AG10803 (cell line): ENCODE measurements at regions not wholly inside any gene's neighbourhood (a gene's known extent, or its start where the extent isn't known, plus 50 kb on each side); places are given as distances from the start of the nearest gene placed in this dataset.
"Not testable (repeated sequence)": the region's sequence is repeated elsewhere in the genome, so short reads cannot be mapped to it uniquely, and the experiment has no call there.

Experiments used
- DNase-seq: peaks from one replicate; pipeline ENCODE4 v3.0.0; 2010; ENCODE audit warnings: low read depth
- H3K4me3 ChIP-seq: 2 replicates; pipeline ENCODE4 v1.5.1; 2011; ENCODE audit warnings: mild to moderate bottlenecking, low read length, control low read depth
- TF ChIP-seq, protein P1 (sequence below): conservative IDR thresholded peaks from 2 replicates; pipeline ENCODE4 v1.5.1; 2011; ENCODE audit warnings: mild to moderate bottlenecking, low read length, control low read depth, inconsistent platforms

DNA sequence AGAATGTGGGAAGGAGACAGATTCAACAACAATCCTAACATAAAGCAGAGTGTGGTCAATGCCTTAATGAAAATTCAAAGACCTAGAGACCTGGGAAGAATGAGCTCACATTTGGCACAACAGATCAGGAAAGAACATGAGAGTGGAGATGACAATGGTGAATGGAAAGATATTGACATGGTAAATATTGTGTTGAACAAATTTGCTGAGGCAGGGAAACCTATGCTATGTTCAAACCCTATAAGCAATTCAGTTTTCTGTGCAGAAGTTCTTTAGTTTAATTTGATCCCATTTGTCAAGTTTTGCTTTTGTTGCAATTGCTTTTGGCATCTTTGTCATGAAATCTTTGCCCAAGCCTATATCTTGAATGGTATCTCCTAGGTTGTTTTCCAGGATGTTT is 199.4 kb upstream of the LRRTM4 start:
- DNase-seq: no peak
- TF ChIP-seq, protein P1, sequence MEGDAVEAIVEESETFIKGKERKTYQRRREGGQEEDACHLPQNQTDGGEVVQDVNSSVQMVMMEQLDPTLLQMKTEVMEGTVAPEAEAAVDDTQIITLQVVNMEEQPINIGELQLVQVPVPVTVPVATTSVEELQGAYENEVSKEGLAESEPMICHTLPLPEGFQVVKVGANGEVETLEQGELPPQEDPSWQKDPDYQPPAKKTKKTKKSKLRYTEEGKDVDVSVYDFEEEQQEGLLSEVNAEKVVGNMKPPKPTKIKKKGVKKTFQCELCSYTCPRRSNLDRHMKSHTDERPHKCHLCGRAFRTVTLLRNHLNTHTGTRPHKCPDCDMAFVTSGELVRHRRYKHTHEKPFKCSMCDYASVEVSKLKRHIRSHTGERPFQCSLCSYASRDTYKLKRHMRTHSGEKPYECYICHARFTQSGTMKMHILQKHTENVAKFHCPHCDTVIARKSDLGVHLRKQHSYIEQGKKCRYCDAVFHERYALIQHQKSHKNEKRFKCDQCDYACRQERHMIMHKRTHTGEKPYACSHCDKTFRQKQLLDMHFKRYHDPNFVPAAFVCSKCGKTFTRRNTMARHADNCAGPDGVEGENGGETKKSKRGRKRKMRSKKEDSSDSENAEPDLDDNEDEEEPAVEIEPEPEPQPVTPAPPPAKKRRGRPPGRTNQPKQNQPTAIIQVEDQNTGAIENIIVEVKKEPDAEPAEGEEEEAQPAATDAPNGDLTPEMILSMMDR: no peak
- no peak overlapping the region for H3K4me3 ChIP-seq

DNA sequence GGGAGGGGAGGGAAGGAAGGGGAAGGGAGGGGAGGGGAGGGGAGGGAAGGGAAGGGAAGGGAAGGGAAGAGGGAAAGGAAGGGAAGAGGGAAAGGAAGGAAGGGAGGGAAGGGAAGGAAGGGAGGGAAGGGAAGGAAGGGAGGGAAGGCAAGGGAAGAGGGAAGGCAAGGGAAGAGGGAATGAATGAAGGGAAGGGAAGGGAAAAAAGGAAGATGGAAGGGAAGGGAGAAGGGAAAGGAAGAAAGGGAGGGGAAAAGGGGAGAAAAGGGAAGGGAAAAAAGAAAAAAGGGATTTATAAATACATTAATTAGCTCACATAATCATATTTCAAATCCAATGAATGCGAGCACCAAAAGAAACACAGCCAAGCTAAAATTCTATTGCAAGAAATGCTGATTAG is 202.9 kb upstream of the LRRTM4 start:
- H3K4me3 ChIP-seq: no peak overlapping the region
- no peak for DNase-seq
- TF ChIP-seq, protein P1: no peak

DNA sequence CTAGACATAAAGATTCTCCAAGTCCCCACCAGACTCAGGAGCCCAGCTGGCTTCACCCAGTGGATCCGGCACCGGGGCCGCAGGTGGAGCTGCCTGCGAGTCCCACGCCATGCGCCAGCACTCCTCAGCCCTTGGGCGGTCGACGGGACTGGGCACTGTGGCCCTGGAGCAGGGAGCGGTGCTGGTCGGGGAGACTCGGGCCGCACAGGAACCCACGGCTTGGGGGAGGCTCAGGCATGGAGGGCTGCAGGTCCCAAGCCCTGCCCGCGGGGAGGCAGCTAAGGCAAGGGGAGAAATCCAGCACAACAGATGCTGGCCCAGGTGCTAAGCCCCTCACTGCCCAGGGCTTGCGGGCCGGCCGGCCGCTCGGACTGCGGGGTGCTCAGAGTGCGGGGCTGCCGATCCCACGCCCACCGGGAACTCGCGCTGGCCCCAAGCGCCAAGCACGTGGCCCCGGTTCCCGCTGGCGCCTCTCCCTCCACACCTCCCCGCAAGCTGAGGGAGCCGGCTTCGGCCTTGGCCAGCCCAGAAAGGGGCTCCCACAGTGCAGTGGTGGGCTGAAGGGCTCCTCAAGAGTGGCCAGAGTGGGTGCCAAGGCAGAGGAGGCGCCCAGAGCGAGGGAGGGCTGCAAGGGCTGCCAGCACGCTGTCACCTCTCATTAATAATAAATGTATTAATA is 212.6 kb upstream of the LRRTM4 start:
- H3K4me3 ChIP-seq, DNase-seq: not testable (repeated sequence)

DNA sequence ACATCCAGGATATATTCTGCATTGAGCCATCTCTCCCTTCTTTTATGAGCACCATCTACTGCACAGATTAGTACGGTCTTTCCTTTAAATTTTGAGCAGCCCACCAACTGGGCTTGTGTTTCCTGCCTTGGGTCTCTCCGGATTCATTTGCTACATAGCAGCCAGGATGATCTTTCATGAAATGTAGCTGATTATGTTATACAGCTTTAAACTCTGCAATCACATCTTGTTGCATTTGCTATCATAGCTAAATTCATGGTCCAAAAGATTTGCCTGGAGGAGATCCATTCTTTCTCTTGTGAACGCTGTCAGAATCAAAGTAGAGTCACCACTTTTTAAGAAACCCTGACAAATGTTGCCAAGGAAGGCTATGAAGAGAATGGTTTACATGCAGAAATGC is 215.1 kb upstream of the LRRTM4 start:
- TF ChIP-seq, protein P1: no peak
- no peak for DNase-seq
- H3K4me3 ChIP-seq: no peak overlapping the region

DNA sequence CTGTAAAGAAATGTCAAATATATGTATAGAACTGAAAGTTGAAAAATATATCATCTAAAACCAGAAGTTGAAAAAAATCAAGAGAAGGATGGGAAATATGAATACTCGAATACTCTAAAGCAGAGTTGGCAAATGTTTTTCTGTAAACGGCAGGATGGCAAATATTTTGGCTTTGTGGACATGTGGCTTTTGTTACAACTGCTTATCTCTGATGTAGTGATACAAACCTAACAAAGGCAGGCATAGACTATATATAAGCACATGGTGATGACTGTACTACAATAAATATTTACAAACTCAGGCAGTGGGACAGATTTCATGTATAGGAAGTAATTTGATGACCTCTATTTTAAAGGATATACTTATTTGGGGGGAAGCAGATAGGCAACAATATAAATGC is 224.6 kb upstream of the LRRTM4 start:
- TF ChIP-seq, protein P1: no peak
- no peak for DNase-seq
- H3K4me3 ChIP-seq: no peak overlapping the region

DNA sequence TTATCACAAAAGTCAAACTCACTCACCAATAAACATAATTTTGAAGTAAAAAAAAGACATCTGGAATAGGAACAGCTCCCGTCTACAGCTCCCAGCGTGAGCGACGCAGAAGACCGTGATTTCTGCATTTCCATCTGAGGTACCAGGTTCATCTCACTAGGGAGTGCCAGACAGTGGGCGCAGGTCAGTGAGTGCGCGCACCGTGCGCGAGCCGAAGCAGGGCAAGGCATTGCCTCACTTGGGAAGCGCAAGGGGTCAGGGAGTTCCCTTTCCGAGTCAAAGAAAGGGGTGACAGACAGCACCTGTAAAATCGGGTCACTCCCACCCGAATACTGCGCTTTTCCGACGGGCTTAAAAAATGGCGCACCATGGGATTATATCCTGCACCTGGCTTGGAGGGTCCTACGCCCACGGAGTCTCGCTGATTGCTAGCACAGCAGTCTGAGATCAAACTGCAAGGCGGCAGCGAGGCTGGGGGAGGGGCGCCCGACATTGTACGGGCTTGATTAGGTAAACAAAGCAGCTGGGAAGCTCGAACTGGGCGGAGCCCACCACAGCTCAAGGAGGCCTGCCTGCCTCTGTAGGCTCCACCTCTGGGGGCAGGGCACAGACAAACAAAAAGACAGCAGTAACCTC is 231.7 kb upstream of the LRRTM4 start:
- H3K4me3 ChIP-seq, DNase-seq: not testable (repeated sequence)

DNA sequence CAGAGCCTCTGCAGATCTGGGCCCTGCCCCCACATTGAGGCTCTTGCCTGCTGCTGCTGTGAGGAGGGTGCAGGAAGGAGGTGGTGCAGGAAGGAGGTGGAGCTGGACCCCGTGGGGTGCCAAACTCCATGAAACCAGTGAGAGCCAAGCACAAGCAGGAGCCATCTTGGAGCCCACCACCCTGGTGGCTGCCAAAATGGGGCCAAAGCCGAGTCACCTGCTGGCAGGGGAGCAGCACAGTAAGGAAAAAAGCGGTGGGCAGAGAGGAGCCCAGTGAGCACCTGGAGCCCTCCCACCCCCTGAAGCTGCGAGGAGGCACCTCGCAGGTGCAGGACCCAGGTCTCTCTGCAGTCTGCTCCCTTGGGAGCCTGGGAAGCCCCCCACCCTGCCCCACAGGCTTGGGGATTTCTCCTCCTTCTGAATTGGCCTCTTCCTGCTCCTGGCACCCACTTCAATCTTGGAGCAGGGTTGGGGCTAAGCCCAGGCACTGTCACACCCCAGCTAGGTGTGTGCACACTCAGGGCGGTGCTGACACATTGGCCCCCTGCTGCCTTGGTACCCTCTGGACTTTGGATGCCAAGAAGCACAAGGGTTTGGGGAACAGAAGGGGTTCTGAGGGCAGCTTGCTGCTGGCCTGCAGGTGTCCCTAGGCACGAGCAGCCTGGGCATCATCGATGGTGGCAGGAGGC is 245.4 kb upstream of the LRRTM4 start:
- H3K4me3 ChIP-seq: no peak overlapping the region
- TF ChIP-seq, protein P1: no peak
- DNase-seq: no peak

DNA sequence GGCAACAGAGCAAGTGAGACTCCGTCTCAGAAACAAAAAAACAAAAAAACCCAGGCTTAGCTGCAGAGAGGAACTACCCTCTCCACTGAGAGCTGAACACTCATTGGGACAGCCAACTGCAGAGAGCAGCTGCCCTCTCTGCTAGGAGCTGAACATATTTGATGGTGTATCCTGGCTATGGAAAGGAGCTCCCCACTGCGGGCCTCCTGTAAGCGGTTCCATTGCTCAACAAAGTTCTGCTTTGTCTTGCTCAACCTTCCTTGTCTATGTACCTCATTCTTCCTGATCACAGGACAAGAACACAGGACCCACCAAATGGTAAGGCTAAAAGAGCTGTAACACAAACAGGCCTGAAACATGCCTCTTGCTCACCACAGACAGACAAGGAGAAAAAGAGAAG is 246.3 kb upstream of the LRRTM4 start:
- TF ChIP-seq, protein P1: no peak
- no peak overlapping the region for H3K4me3 ChIP-seq
- DNase-seq: no peak
